Fibroblast of skin of scalp (primary cell): ENCODE measurements at regions not wholly inside any gene's neighbourhood (a gene's known extent, or its start where the extent isn't known, plus 50 kb on each side); places are given as distances from the start of the nearest gene placed in this dataset.
"Not testable (repeated sequence)": the region's sequence is repeated elsewhere in the genome, so short reads cannot be mapped to it uniquely, and the experiment has no call there.

Source experiments
- DNase-seq: peaks from one replicate; pipeline ENCODE4 v3.0.0-alpha.2; 2013

GRCh38 chr16:22436823-22437652 lies 62.6 kb upstream of the CDR2 start:
- peak; percentile 77 for DNase-seq

- not testable (repeated sequence) for DNase-seq
Observed at GRCh38 chr16:22436326-22436822, 62.0 kb upstream of the CDR2 start.

GRCh38 chr16:22431314-22431713 lies 56.9 kb upstream of the CDR2 start:
- DNase-seq, result not testable (repeated sequence)

GRCh38 chr16:22428654-22429053 lies 54.2 kb upstream of the CDR2 start:
- no peak for DNase-seq

GRCh38 chr16:22427556-22427955 lies 53.1 kb upstream of the CDR2 start:
- DNase-seq, result no peak

GRCh38 chr16:22425847-22426246 lies 51.4 kb upstream of the CDR2 start:
- no peak for DNase-seq

GRCh38 chr16:22425036-22425801 lies 50.8 kb upstream of the CDR2 start:
- DNase-seq, result peak; percentile 71

- DNase-seq, result peak; percentile 39
Observed at GRCh38 chr16:22424161-22424937, 49.9 kb upstream of the CDR2 start.
